ENCODE measurements at regions not wholly inside any gene's neighbourhood (a gene's known extent, or its start where the extent isn't known, plus 50 kb on each side); places are given as distances from the start of the nearest gene placed in this dataset.

- Histone ChIP-seq H3K9me3 (no peaks in the 10 kb centered on the region), H3K4me1 (no peaks in the 10 kb centered on the region), H3K27me3 (no peaks in the 10 kb centered on the region), H3K27ac (no peak overlapping the region), H3K4me3 (no peak overlapping the region), H3K36me3 (no peaks in the 10 kb centered on the region)
- TF ChIP-seq, protein P1, sequence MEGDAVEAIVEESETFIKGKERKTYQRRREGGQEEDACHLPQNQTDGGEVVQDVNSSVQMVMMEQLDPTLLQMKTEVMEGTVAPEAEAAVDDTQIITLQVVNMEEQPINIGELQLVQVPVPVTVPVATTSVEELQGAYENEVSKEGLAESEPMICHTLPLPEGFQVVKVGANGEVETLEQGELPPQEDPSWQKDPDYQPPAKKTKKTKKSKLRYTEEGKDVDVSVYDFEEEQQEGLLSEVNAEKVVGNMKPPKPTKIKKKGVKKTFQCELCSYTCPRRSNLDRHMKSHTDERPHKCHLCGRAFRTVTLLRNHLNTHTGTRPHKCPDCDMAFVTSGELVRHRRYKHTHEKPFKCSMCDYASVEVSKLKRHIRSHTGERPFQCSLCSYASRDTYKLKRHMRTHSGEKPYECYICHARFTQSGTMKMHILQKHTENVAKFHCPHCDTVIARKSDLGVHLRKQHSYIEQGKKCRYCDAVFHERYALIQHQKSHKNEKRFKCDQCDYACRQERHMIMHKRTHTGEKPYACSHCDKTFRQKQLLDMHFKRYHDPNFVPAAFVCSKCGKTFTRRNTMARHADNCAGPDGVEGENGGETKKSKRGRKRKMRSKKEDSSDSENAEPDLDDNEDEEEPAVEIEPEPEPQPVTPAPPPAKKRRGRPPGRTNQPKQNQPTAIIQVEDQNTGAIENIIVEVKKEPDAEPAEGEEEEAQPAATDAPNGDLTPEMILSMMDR (IDR thresholded peaks at IDR 0.05), result no peak
- no peak for TF ChIP-seq EP300 (IDR thresholded peaks at IDR 0.05)
- no peak for TF ChIP-seq POLR2A (IDR thresholded peaks at IDR 0.05)
- WGBS, 2 donors, result 52 to 76% methylated on average over 1 of the region's 1 CpG
- DNase-seq (ENCODE audit: low spot score in 2 of 2), result no peak
Observed at GRCh38 chr10:58027426-58027825, 240.3 kb downstream of the IPMK start.

DNA sequence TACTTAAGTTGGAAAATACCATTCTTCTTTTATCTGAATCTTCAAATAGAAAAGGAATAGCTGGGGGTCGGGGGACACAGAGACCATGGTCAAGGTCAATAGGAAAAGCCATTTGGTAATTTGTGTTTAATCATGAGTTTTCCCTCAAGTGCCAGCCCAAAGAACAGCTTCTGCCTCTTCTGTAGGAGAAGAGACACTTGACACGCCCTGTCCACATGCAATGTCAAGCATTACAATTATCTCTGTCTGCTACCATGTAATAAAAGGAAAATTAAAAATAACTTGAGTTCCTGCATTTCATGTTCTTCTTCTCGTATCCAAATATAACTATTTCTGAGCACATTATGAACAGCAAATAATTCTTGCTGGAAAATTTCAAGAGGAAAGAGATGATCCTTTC lies 241.7 kb downstream of the IPMK start:
- Histone ChIP-seq H3K27me3 (no peaks in the 10 kb centered on the region), H3K4me3 (no peak overlapping the region), H3K27ac (no peak overlapping the region), H3K4me1 (no peaks in the 10 kb centered on the region), H3K9me3 (no peaks in the 10 kb centered on the region), H3K36me3 (no peaks in the 10 kb centered on the region)
- 76 to 84% methylated on average over 3 of the region's 3 CpGs for WGBS, 2 donors
- no peak for DNase-seq (ENCODE audit: low spot score in 2 of 2)
- TF ChIP-seq, protein P1 (IDR thresholded peaks at IDR 0.05), result no peak
- TF ChIP-seq EP300 (IDR thresholded peaks at IDR 0.05) (no peak), POLR2A (IDR thresholded peaks at IDR 0.05) (no peak)

GRCh38 chr10:58023341-58024073 lies 244.2 kb downstream of the IPMK start:
- WGBS, 2 donors, result 1 to 11% methylated on average over 2 of the region's 2 CpGs
- Histone ChIP-seq H3K9me3 (no peaks in the 10 kb centered on the region), H3K27ac (no peak overlapping the region), H3K4me3 (no peak overlapping the region), H3K4me1 (no peaks in the 10 kb centered on the region), H3K36me3 (no peaks in the 10 kb centered on the region), H3K27me3 (no peaks in the 10 kb centered on the region)
- no peak for DNase-seq (ENCODE audit: low spot score in 2 of 2)
- no peak for TF ChIP-seq EP300 (IDR thresholded peaks at IDR 0.05)
- no peak for TF ChIP-seq POLR2A (IDR thresholded peaks at IDR 0.05)
- TF ChIP-seq, protein P1 (IDR thresholded peaks at IDR 0.05), result no peak

GRCh38 chr10:58019863-58020537 lies 247.7 kb downstream of the IPMK start:
- H3K4me3 ChIP-seq, result no peak overlapping the region
- H3K27ac ChIP-seq, result no peak overlapping the region
- no peaks in the 10 kb centered on the region for H3K27me3 ChIP-seq
- TF ChIP-seq POLR2A (IDR thresholded peaks at IDR 0.05), result no peak
- TF ChIP-seq EP300 (IDR thresholded peaks at IDR 0.05), result no peak
- TF ChIP-seq, protein P1 (IDR thresholded peaks at IDR 0.05), result no peak
- H3K36me3 ChIP-seq, result no peaks in the 10 kb centered on the region
- H3K9me3 ChIP-seq, result no peaks in the 10 kb centered on the region
- WGBS, 2 donors, result 84 to 87% methylated on average over 3 of the region's 3 CpGs
- DNase-seq (ENCODE audit: low spot score in 2 of 2), result no peak
- H3K4me1 ChIP-seq, result no peaks in the 10 kb centered on the region

GRCh38 chr10:58017719-58018367 lies 249.9 kb downstream of the IPMK start:
- WGBS, 2 donors, result 83 to 85% methylated on average over 5 of the region's 5 CpGs
- H3K4me1 ChIP-seq, result no peaks in the 10 kb centered on the region
- no peaks in the 10 kb centered on the region for H3K27me3 ChIP-seq
- H3K4me3 ChIP-seq, result no peak overlapping the region
- TF ChIP-seq EP300 (IDR thresholded peaks at IDR 0.05), result no peak
- no peak for TF ChIP-seq POLR2A (IDR thresholded peaks at IDR 0.05)
- TF ChIP-seq, protein P1 (IDR thresholded peaks at IDR 0.05), result no peak
- no peaks in the 10 kb centered on the region for H3K36me3 ChIP-seq
- no peak overlapping the region for H3K27ac ChIP-seq
- no peaks in the 10 kb centered on the region for H3K9me3 ChIP-seq
- DNase-seq (ENCODE audit: low spot score in 2 of 2), result no peak

All from tibial nerve (tissue), 4 donors.